Body of pancreas (tissue), 4 donors: ENCODE measurements at regions not wholly inside any gene's neighbourhood (a gene's known extent, or its start where the extent isn't known, plus 50 kb on each side); places are given as distances from the start of the nearest gene placed in this dataset.

Experiments used
- ATAC-seq: fragments of 150-250 bp; one replicate; pipeline ENCODE4 v1.9.1; 2016
- DNase-seq, 4 donors: peaks; one replicate each; pipeline ENCODE4 v3.0.0-alpha.2; 2019
- H3K27ac ChIP-seq, 4 donors: fragments of 200-600 bp; sonication (generic); 1 replicate in 3 of 4; 2 replicates in 1 of 4; pipeline versions ENCODE4 v1.5.1 to v1.6.1; 2016 to 2019; ENCODE audit warnings: mild to moderate bottlenecking in 1 of 4, mixed read lengths in 1 of 4, moderate library complexity in 1 of 4
- H3K27me3 ChIP-seq, 2 donors: fragments of 200-600 bp; sonication (generic); one replicate each; pipeline ENCODE4 v1.6.0; 2016; ENCODE audit warnings: mild to moderate bottlenecking in 1 of 2
- H3K36me3 ChIP-seq, 2 donors: fragments of 200-600 bp; sonication (generic); replicated peaks in 1 of 2; 2 replicates each; pipeline ENCODE4 v1.5.1; 2016; ENCODE audit warnings: low read depth in 2 of 2; ENCODE audit not compliant: insufficient read depth in 1 of 2
- H3K4me1 ChIP-seq: fragments of 200-600 bp; sonication (generic); one replicate; pipeline ENCODE4 v1.6.0; 2016
- H3K4me3 ChIP-seq, 2 donors: fragments of 200-600 bp; sonication (generic); 1 replicate in 1 of 2; 2 replicates in 1 of 2; pipeline ENCODE4 v1.5.1; 2016 to 2019
- H3K9me3 ChIP-seq, 3 donors: fragments of 200-600 bp; sonication (generic); 1 replicate in 2 of 3; 2 replicates in 1 of 3; pipeline ENCODE4 v1.5.1; 2016
- POLR2A ChIP-seq, 3 donors: fragments of 450-650 bp; IDR thresholded peaks; one replicate each; pipeline ENCODE4 v1.6.1; 2016; ENCODE audit warnings: antibody characterized with exemption in 3 of 3, mild to moderate bottlenecking in 2 of 3
- WGBS, 2 donors: methylation state at CpG; one replicate each; pipeline ENCODE4 v1.1.5; 2017; 5-methylcytosine and 5-hydroxymethylcytosine counted together
- intact Hi-C: fragments of 100-400 bp; cut with DNase I; formaldehyde crosslinking; loops from one replicate; pipeline ENCODE4 v1.15.1; 2023
- TF ChIP-seq, protein P1 (sequence below), 7 experiments: fragments of 450-650 bp in 4 of 7; fragments of 200-600 bp in 3 of 7; sonication (generic) in 3 of 7; IDR thresholded peaks; one replicate each; pipeline ENCODE4 v1.5.1; 2016 to 2019; ENCODE audit warnings: antibody characterized with exemption in 7 of 7

- DNase-seq: no peak
- Histone ChIP-seq H3K9me3 (no peaks in the 10 kb centered on the region), H3K36me3 (no peaks in the 10 kb centered on the region), H3K4me1 (no peaks in the 10 kb centered on the region), H3K4me3 (no peak overlapping the region), H3K27me3 (no peaks in the 10 kb centered on the region), H3K27ac (no peak overlapping the region)
- no peak for ATAC-seq
- intact Hi-C loops: loop anchor here (10.0 kb wide), 1 partner anchor 602 kb away; no protein-coding TSS in a partner anchor
- WGBS, 2 donors: 93 to 100% methylated on average over 4 of the region's 4 CpGs
- TF ChIP-seq, protein P1, sequence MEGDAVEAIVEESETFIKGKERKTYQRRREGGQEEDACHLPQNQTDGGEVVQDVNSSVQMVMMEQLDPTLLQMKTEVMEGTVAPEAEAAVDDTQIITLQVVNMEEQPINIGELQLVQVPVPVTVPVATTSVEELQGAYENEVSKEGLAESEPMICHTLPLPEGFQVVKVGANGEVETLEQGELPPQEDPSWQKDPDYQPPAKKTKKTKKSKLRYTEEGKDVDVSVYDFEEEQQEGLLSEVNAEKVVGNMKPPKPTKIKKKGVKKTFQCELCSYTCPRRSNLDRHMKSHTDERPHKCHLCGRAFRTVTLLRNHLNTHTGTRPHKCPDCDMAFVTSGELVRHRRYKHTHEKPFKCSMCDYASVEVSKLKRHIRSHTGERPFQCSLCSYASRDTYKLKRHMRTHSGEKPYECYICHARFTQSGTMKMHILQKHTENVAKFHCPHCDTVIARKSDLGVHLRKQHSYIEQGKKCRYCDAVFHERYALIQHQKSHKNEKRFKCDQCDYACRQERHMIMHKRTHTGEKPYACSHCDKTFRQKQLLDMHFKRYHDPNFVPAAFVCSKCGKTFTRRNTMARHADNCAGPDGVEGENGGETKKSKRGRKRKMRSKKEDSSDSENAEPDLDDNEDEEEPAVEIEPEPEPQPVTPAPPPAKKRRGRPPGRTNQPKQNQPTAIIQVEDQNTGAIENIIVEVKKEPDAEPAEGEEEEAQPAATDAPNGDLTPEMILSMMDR (IDR thresholded peaks at IDR 0.05): no peak
- no peak for TF ChIP-seq POLR2A (IDR thresholded peaks at IDR 0.05)
These were observed 414.1 kb downstream of the CTTN start for GRCh38 chr11:70812472-70812871.

DNA sequence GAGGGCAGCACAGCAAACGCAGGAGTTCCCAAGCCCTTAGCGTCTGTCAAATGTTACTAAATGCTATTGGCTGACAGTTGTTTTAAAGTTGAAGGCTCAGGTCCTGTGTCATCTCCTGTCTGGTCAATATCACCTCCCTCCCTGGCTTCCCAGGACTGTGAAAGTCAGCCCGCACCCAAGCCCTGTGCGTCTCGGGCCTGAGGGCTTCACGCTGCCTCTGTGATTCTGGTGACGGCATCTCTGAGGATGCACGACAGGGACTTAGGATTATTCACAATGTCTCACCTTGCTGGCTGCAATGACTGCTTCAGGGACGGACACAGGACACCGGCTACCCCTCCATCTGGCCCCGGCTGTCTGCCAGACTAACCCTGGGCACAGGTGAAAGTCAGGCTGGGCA is 415.3 kb downstream of the CTTN start:
- Histone ChIP-seq H3K27ac (no peak overlapping the region), H3K36me3 (no peaks in the 10 kb centered on the region), H3K4me1 (no peaks in the 10 kb centered on the region), H3K9me3 (no peaks in the 10 kb centered on the region), H3K27me3 (no peaks in the 10 kb centered on the region), H3K4me3 (no peak overlapping the region)
- ATAC-seq (no peak), DNase-seq (no peak)
- intact Hi-C loops: loop anchor here (10.0 kb wide), 1 partner anchor 601 kb away; no protein-coding TSS in a partner anchor
- WGBS, 2 donors: 92 to 97% methylated on average over 6 to 11 of the region's 11 CpGs
- no peak for TF ChIP-seq POLR2A (IDR thresholded peaks at IDR 0.05)
- TF ChIP-seq, protein P1 (IDR thresholded peaks at IDR 0.05): no peak

GRCh38 chr11:70815485-70815832 is 417.1 kb downstream of the CTTN start:
- intact Hi-C loops: loop anchor here (10.0 kb wide), 1 partner anchor 599 kb away; no protein-coding TSS in a partner anchor
- Histone ChIP-seq H3K27ac (no peak overlapping the region), H3K9me3 (no peaks in the 10 kb centered on the region), H3K27me3 (no peaks in the 10 kb centered on the region), H3K4me3 (no peak overlapping the region), H3K36me3 (no peaks in the 10 kb centered on the region), H3K4me1 (no peaks in the 10 kb centered on the region)
- ATAC-seq (peak; percentile 13), DNase-seq (no peak)
- TF ChIP-seq, protein P1 (IDR thresholded peaks at IDR 0.05): no peak
- TF ChIP-seq POLR2A (IDR thresholded peaks at IDR 0.05): no peak
- WGBS, 2 donors: 77% methylated on average over 7 of the region's 7 CpGs; no CpG with 5 or more reads in 1 of the 2 donors

GRCh38 chr11:70816156-70816678 is 417.9 kb downstream of the CTTN start:
- intact Hi-C loops: loop anchor here (10.0 kb wide), 1 partner anchor 599 kb away; no protein-coding TSS in a partner anchor
- Histone ChIP-seq H3K4me3 (no peak overlapping the region), H3K27ac (no peak overlapping the region), H3K9me3 (no peaks in the 10 kb centered on the region), H3K4me1 (no peaks in the 10 kb centered on the region), H3K27me3 (no peaks in the 10 kb centered on the region), H3K36me3 (no peaks in the 10 kb centered on the region)
- WGBS, 2 donors: 74 to 80% methylated on average over 2 to 10 of the region's 10 CpGs
- DNase-seq: no peak
- no peak for ATAC-seq
- TF ChIP-seq POLR2A (IDR thresholded peaks at IDR 0.05): no peak
- TF ChIP-seq, protein P1 (IDR thresholded peaks at IDR 0.05): no peak

DNA sequence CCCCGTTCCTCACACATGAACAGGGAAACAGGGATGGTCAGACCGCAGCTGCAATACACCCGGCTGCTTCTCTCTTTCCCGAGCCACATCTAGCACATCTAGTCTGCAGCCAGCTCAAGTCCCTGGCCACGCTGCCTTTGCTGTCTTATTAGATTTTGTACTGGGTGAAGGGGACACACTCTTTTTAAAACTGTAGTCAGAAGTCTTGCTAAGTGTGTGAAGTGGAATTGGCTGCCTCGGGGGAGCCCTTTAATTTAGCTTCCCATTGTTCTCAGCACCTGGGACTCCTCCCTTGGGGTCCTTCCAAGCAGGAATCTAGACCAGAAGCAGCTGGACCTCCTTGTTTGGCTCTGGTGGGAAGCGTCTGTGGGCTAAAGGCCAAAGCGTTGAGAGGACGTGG is 420.0 kb downstream of the CTTN start:
- no peak for ATAC-seq
- Histone ChIP-seq H3K36me3 (no peaks in the 10 kb centered on the region), H3K4me1 (no peaks in the 10 kb centered on the region), H3K27me3 (no peaks in the 10 kb centered on the region), H3K27ac (no peak overlapping the region), H3K4me3 (no peak overlapping the region), H3K9me3 (no peaks in the 10 kb centered on the region)
- WGBS, 2 donors: 80 to 82% methylated on average over 7 to 9 of the region's 9 CpGs
- intact Hi-C loops: loop anchor here (10.0 kb wide), 1 partner anchor 596 kb away; no protein-coding TSS in a partner anchor
- DNase-seq: no peak
- TF ChIP-seq POLR2A (IDR thresholded peaks at IDR 0.05): no peak
- TF ChIP-seq, protein P1 (IDR thresholded peaks at IDR 0.05): no peak
